Endothelial cell of umbilical vein (primary cell): ENCODE measurements at regions not wholly inside any gene's neighbourhood (a gene's known extent, or its start where the extent isn't known, plus 50 kb on each side); places are given as distances from the start of the nearest gene placed in this dataset.

Source experiments
- BruUV-seq: library from RNA; stranded (reverse); fragments of 400-500 nt; replicated peaks from 2 replicates; lab custom pipeline; 2021; lab: Mats Ljungman, UMichigan
- CTCF ChIA-PET: fragments of 300-600, 350-600 bp; sonication (Branson Sonifier 250); formaldehyde crosslinking; loops from one replicate; lab custom pipeline; 2021; ENCODE audit warnings: antibody characterized with exemption, inconsistent platforms; lab: Charles Lee
- POLR2A ChIA-PET: fragments of 300-600, 350-600 bp; sonication (Branson Sonifier 250); formaldehyde crosslinking; loops from one replicate; lab custom pipeline; 2021; ENCODE audit warnings: antibody characterized with exemption, inconsistent platforms; lab: Charles Lee
- DNase-seq: peaks from one replicate; pipeline ENCODE4 v3.0.0-alpha.2; 2011; ENCODE audit warnings: low read depth, low spot score
- FAIRE-seq: peaks from 2 replicates; lab custom pipeline; 2011; peaks lifted over from hg19 to GRCh38; lab: Jason Lieb, UNC
- H2AFZ ChIP-seq: 2 replicates; pipeline ENCODE4 v1.6.0; 2012; ENCODE audit warnings: low read depth, low read length, control low read depth, inconsistent platforms
- H3K27ac ChIP-seq: 2 replicates; pipeline ENCODE4 v1.5.1; 2011; ENCODE audit warnings: low read depth, mild to moderate bottlenecking, control low read depth, low read length, moderate library complexity; ENCODE audit not compliant: insufficient read depth
- H3K27me3 ChIP-seq, 2 experiments: 2 replicates each; pipeline versions ENCODE4 v1.6.0 to v1.6.1; 2011; ENCODE audit warnings: low read length in 2 of 2, mixed read lengths in 1 of 2; ENCODE audit not compliant: control insufficient read depth in 2 of 2, insufficient read depth in 2 of 2
- H3K36me3 ChIP-seq, 2 experiments: 2 replicates in 1 of 2; 3 replicates in 1 of 2; pipeline ENCODE4 v1.5.1; 2011; ENCODE audit warnings: low read length in 2 of 2, mild to moderate bottlenecking in 1 of 2, moderate library complexity in 1 of 2; ENCODE audit not compliant: control insufficient read depth in 2 of 2, insufficient read depth in 2 of 2; ENCODE audit errors: extremely low read depth in 1 of 2
- H3K4me1 ChIP-seq: 3 replicates; pipeline ENCODE4 v1.5.1; 2011; ENCODE audit warnings: mild to moderate bottlenecking, low read length; ENCODE audit not compliant: control insufficient read depth, insufficient read depth; ENCODE audit errors: extremely low read depth
- H3K4me2 ChIP-seq: 2 replicates; pipeline ENCODE4 v1.6.1; 2011; ENCODE audit warnings: low read length, control low read depth, mixed read lengths; ENCODE audit not compliant: insufficient read depth
- H3K4me3 ChIP-seq, 3 experiments: fragments of 200-600 bp in 1 of 3; sonication (generic), shearing (Covaris generic) in 1 of 3; replicated peaks in 1 of 3; 2 replicates each; pipeline ENCODE4 v1.5.1; 2011 to 2016; ENCODE audit warnings: control low read depth in 3 of 3, low read length in 3 of 3, mild to moderate bottlenecking in 2 of 3, inconsistent platforms in 1 of 3, low read depth in 1 of 3, moderate library complexity in 1 of 3; ENCODE audit not compliant: insufficient read depth in 1 of 3
- H3K79me2 ChIP-seq: 2 replicates; pipeline ENCODE4 v1.6.0; 2012; ENCODE audit warnings: low read length, inconsistent platforms; ENCODE audit not compliant: control insufficient read depth, insufficient read depth
- H3K9ac ChIP-seq: replicated peaks from 2 replicates; pipeline ENCODE3; 2011; ENCODE audit warnings: low read length, control low read depth; ENCODE audit not compliant: insufficient read depth; ENCODE audit errors: extremely low read depth
- H3K9me1 ChIP-seq: replicated peaks from 3 replicates; pipeline ENCODE4 v1.6.0; 2011; ENCODE audit warnings: mild to moderate bottlenecking, low read length; ENCODE audit not compliant: control insufficient read depth, insufficient read depth; ENCODE audit errors: extremely low read depth
- H3K9me3 ChIP-seq: replicated peaks from 2 replicates; pipeline ENCODE4 v1.5.1; 2012; ENCODE audit warnings: low read length, inconsistent platforms; ENCODE audit not compliant: control insufficient read depth, insufficient read depth
- H4K20me1 ChIP-seq: replicated peaks from 2 replicates; pipeline ENCODE3; 2011; ENCODE audit warnings: mild to moderate bottlenecking, low read length; ENCODE audit not compliant: control insufficient read depth, insufficient read depth; ENCODE audit errors: extremely low read depth
- CTCF ChIP-seq, 2 donors: IDR thresholded peaks; 1 replicate in 1 of 2; 2 replicates in 1 of 2; pipeline ENCODE4 v1.5.1; 2011; ENCODE audit warnings: low read length in 2 of 2, mild to moderate bottlenecking in 2 of 2, moderate library complexity in 2 of 2, control low read depth in 1 of 2, inconsistent platforms in 1 of 2, low read depth in 1 of 2; ENCODE audit not compliant: insufficient read depth in 1 of 2; ENCODE audit errors: extremely low read depth in 1 of 2
- EZH2 ChIP-seq: IDR thresholded peaks from 2 replicates; pipeline ENCODE4 v1.6.1; 2012; ENCODE audit warnings: borderline replicate concordance, low read depth, mild to moderate bottlenecking, moderate library complexity, low read length, inconsistent platforms; ENCODE audit not compliant: severe bottlenecking
- FOS ChIP-seq: IDR thresholded peaks from 2 replicates; pipeline ENCODE4 v1.6.1; 2011; ENCODE audit warnings: mild to moderate bottlenecking, low read length, moderate library complexity, borderline replicate concordance; ENCODE audit not compliant: insufficient read depth
- GATA2 ChIP-seq: IDR thresholded peaks from 2 replicates; pipeline ENCODE4 v1.7.0; 2011; ENCODE audit warnings: low read depth, mild to moderate bottlenecking, moderate library complexity, mixed read lengths, low read length; ENCODE audit not compliant: insufficient read length, insufficient read depth
- JUN ChIP-seq: IDR thresholded peaks from 2 replicates; pipeline ENCODE4 v1.6.1; 2011; ENCODE audit warnings: borderline replicate concordance, low read depth; ENCODE audit not compliant: insufficient read length, insufficient read depth
- MYC ChIP-seq: IDR thresholded peaks from one replicate; pipeline ENCODE4 v1.6.1; 2011; ENCODE audit warnings: mild to moderate bottlenecking, low read depth, low read length
- POLR2AphosphoS5 ChIP-seq: IDR thresholded peaks from 2 replicates; pipeline ENCODE4 v1.6.1; 2012; ENCODE audit warnings: low read depth, mild to moderate bottlenecking, control low read depth, low read length, moderate library complexity; ENCODE audit not compliant: insufficient read depth
- dilution Hi-C: fragments of 300-500 bp; cut with MboI; formaldehyde crosslinking; loops from one replicate; pipeline ENCODE4 v1.15.0; 2019; ENCODE audit warnings: low sequenced_read_pairs; ENCODE audit not compliant: extremely low pct_ligation_motif_present
- intact Hi-C: fragments of 100-400 bp; cut with micrococcal nuclease; formaldehyde crosslinking; loops from one replicate; pipeline ENCODE4 v1.10.0; 2022

GRCh38 chr3:103918336-103918735 lies 1448.4 kb upstream of the ALCAM start:
- H3K79me2 ChIP-seq = no peaks in the 10 kb centered on the region
- ChIA-PET CTCF (no interaction called here), POLR2A (no interaction called here)
- no peak for TF ChIP-seq GATA2
- no peak for TF ChIP-seq MYC
- no peak for TF ChIP-seq CTCF (IDR thresholded peaks at IDR 0.05; ENCODE audit: extremely low read depth in 1 of 2, insufficient read depth in 1 of 2, low read depth in 1 of 2, low read length in 2 of 2)
- no peak for TF ChIP-seq JUN
- TF ChIP-seq POLR2AphosphoS5 = no peak
- no peak for TF ChIP-seq EZH2
- no peak for TF ChIP-seq FOS
- no peaks in the 10 kb centered on the region for H3K4me1 ChIP-seq
- no peak for FAIRE-seq
- no peaks in the 10 kb centered on the region for H3K9me3 ChIP-seq
- H4K20me1 ChIP-seq = no peaks in the 10 kb centered on the region
- no peaks in the 10 kb centered on the region for H3K36me3 ChIP-seq
- DNase-seq = no peak
- intact Hi-C loops (no loop called here), dilution Hi-C loops (no loop called here)
- no peaks in the 10 kb centered on the region for H3K9me1 ChIP-seq
- no peak overlapping the region for H3K4me2 ChIP-seq
- H3K9ac ChIP-seq = no peak overlapping the region
- no peak overlapping the region for H3K27ac ChIP-seq
- H2AFZ ChIP-seq = no peak overlapping the region
- BruUV-seq = no TSS peak
- H3K4me3 ChIP-seq = no peak overlapping the region
- no peaks in the 10 kb centered on the region for H3K27me3 ChIP-seq
